ENCODE measurements at regions not wholly inside any gene's neighbourhood (a gene's known extent, or its start where the extent isn't known, plus 50 kb on each side); places are given as distances from the start of the nearest gene placed in this dataset.

DNA sequence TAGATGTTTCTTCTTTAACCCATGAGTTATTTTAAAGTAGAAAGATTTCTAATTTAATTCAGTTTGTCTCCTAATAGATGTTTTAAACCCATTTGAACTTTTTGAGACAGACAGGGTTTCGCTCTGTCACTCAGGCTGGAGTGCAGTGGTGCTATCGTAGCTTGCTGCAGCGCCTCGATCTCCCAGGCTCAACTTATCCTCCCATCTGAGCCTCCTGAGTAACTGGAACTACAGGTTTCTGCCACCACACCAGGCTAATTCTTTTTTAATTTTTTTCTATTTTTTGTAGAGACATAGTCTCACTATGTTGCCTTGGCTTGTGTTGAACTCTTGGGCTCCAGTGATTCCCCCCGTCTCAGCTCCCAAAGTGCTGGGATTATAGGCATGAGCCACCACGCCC lies 53.0 kb upstream of the RAB18 start:
- Histone ChIP-seq H3K4me1 (ENCODE audit: control insufficient read depth, insufficient read depth, low read length) (no peaks in the 10 kb centered on the region), H3K27ac (ENCODE audit: low read length) (no peak overlapping the region), H3K4me3 (ENCODE audit: low read length) (no peak overlapping the region), H3K9me3 (replicated peaks; ENCODE audit: control insufficient read depth, low read depth, low read length) (no peaks in the 10 kb centered on the region), H3K27me3 (ENCODE audit: control insufficient read depth, insufficient read depth, low read length) (no peaks in the 10 kb centered on the region), H3K36me3 (ENCODE audit: control insufficient read depth, insufficient read depth, low read length) (no peaks in the 10 kb centered on the region)
- DNase-seq, result no peak
- 80% methylated on average over 1 of the region's 6 CpGs for WGBS (ENCODE audit: insufficient coverage)

DNA sequence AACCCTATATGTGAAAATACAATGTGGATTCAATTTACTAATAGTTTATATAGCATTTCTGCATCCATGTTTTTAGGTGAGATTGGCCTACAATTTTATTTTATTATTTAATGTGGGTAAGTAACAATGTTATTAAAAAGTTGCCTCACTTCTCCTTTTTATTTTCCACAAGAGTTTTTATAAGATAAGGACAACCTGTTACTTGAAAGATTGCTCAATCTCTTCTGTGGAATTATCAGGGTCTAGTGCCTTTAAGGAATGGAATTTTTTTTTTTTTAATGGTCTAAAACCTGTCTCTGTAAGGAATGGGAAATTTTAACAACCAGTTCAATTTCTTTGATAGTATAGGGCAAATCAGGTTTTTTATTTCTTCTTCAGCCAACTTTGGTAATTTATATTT lies 53.9 kb upstream of the RAB18 start:
- no peaks in the 10 kb centered on the region for H3K36me3 ChIP-seq (ENCODE audit: control insufficient read depth, insufficient read depth, low read length)
- H3K4me1 ChIP-seq (ENCODE audit: control insufficient read depth, insufficient read depth, low read length), result no peaks in the 10 kb centered on the region
- no peak overlapping the region for H3K4me3 ChIP-seq (ENCODE audit: low read length)
- DNase-seq, result no peak
- no peak overlapping the region for H3K27ac ChIP-seq (ENCODE audit: low read length)
- H3K27me3 ChIP-seq (ENCODE audit: control insufficient read depth, insufficient read depth, low read length), result no peaks in the 10 kb centered on the region
- no peaks in the 10 kb centered on the region for H3K9me3 ChIP-seq (replicated peaks; ENCODE audit: control insufficient read depth, low read depth, low read length)

DNA sequence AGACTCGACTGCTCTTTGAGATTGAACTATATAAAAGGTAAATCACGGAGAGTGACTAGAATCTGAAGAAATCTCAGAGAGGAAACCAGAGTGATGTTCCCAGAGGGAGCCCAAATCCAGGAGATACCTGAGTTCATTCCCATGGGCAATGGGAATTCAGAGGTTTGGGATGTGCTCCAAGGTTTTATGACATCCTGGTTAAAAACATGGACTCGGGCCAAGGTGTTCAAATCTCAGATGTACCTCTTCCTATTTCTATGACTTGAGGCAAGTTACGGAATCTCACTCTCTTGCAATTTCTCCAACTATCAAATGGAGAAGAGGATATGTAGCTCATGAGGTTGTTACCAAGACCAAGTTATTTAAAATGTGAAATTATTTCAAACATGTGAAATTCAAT lies 54.5 kb upstream of the RAB18 start:
- H3K27ac ChIP-seq (ENCODE audit: low read length), result no peak overlapping the region
- 73% methylated on average over 2 of the region's 4 CpGs for WGBS (ENCODE audit: insufficient coverage)

DNA sequence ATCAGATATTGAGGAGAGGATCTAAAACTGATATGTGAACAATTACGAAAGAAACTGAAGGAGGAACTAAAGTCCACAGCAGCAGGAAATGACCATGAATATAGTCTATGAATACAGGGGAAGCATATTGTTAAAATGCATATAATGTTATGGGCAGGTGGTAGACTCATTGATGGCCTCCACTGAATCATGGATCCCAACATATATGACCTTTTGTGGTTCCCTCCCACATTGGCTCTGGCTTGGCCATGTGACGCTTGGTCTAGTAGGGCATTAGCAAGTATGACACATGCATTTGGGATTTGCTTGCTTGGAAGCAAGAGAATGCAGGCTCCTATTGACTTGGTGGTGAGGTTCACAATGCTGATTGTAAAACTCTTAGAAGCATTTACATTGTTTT lies 55.2 kb upstream of the RAB18 start:
- H3K36me3 ChIP-seq (ENCODE audit: control insufficient read depth, insufficient read depth, low read length), result no peaks in the 10 kb centered on the region
- H3K27me3 ChIP-seq (ENCODE audit: control insufficient read depth, insufficient read depth, low read length), result no peaks in the 10 kb centered on the region
- H3K9me3 ChIP-seq (replicated peaks; ENCODE audit: control insufficient read depth, low read depth, low read length), result no peaks in the 10 kb centered on the region
- no peak overlapping the region for H3K27ac ChIP-seq (ENCODE audit: low read length)
- DNase-seq, result no peak
- 83% methylated on average over 1 of the region's 2 CpGs for WGBS (ENCODE audit: insufficient coverage)
- H3K4me1 ChIP-seq (ENCODE audit: control insufficient read depth, insufficient read depth, low read length), result no peaks in the 10 kb centered on the region
- no peak overlapping the region for H3K4me3 ChIP-seq (ENCODE audit: low read length)

More for the DNA sequence above, 54.5 kb upstream of the RAB18 start:
- Histone ChIP-seq H3K4me1 (ENCODE audit: control insufficient read depth, insufficient read depth, low read length) (no peaks in the 10 kb centered on the region), H3K9me3 (replicated peaks; ENCODE audit: control insufficient read depth, low read depth, low read length) (no peaks in the 10 kb centered on the region), H3K36me3 (ENCODE audit: control insufficient read depth, insufficient read depth, low read length) (no peaks in the 10 kb centered on the region), H3K27me3 (ENCODE audit: control insufficient read depth, insufficient read depth, low read length) (no peaks in the 10 kb centered on the region), H3K4me3 (ENCODE audit: low read length) (no peak overlapping the region)
- DNase-seq, result no peak

DNA sequence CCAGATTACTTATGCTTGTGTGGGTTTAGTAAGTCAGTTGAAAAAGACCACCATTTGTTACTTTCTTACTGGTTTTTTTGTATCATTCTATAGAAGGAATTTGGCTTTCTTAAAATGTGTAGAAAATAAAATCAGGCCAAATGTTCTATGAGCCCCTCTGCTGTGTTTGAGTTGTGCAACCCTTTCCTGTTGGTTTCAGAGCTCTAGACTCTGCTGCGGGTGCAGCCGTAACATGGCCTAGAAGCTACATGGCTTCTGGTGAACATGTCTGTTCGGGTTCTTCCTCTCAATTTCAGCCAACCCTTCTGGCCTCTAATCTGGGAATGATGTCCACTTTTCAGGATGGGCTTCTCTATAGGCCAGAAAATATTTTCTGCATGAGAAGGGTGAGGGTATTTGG lies 56.6 kb upstream of the RAB18 start:
- Histone ChIP-seq H3K4me1 (ENCODE audit: control insufficient read depth, insufficient read depth, low read length) (no peaks in the 10 kb centered on the region), H3K27ac (ENCODE audit: low read length) (no peak overlapping the region), H3K9me3 (replicated peaks; ENCODE audit: control insufficient read depth, low read depth, low read length) (no peaks in the 10 kb centered on the region), H3K36me3 (ENCODE audit: control insufficient read depth, insufficient read depth, low read length) (no peaks in the 10 kb centered on the region), H3K4me3 (ENCODE audit: low read length) (no peak overlapping the region), H3K27me3 (ENCODE audit: control insufficient read depth, insufficient read depth, low read length) (no peaks in the 10 kb centered on the region)
- 100% methylated on average over 2 of the region's 3 CpGs for WGBS (ENCODE audit: insufficient coverage)
- no peak for DNase-seq

GRCh38 chr10:27446091-27446918 lies 57.8 kb upstream of the RAB18 start:
- peak; percentile 58 for DNase-seq
- Histone ChIP-seq H3K27ac (ENCODE audit: low read length) (no peak overlapping the region), H3K36me3 (ENCODE audit: control insufficient read depth, insufficient read depth, low read length) (no peaks in the 10 kb centered on the region)

DNA sequence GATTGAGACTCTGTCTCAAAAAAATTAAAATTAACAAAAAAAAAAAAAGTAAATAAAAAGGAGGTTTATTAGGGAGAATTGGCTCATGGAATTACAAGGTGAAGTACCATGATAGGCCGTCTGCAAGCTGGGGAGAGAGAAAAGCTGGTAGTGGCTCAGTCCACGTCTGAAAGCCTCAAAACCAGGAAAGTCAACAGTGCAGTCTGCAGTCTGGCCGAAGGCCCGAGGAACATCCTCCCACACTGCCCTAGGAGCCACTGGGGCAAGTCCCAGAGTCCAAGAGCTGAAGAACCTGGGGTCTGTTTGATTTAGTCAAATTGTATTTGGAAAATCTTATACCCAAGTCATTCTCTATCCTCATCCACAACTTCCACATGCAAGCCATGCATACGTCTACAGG lies 59.0 kb upstream of the RAB18 start:
- H3K36me3 ChIP-seq (ENCODE audit: control insufficient read depth, insufficient read depth, low read length), result no peaks in the 10 kb centered on the region
- 67% methylated on average over 2 of the region's 5 CpGs for WGBS (ENCODE audit: insufficient coverage)
- H3K27ac ChIP-seq (ENCODE audit: low read length), result no peak overlapping the region
- H3K4me3 ChIP-seq (ENCODE audit: low read length), result no peak overlapping the region
- DNase-seq, result no peak
- H3K4me1 ChIP-seq (ENCODE audit: control insufficient read depth, insufficient read depth, low read length), result no peaks in the 10 kb centered on the region
- H3K27me3 ChIP-seq (ENCODE audit: control insufficient read depth, insufficient read depth, low read length), result no peaks in the 10 kb centered on the region
- H3K9me3 ChIP-seq (replicated peaks; ENCODE audit: control insufficient read depth, low read depth, low read length), result no peaks in the 10 kb centered on the region

More at GRCh38 chr10:27446091-27446918, 57.8 kb upstream of the RAB18 start:
- WGBS (ENCODE audit: insufficient coverage), result 0% methylated on average over 1 of the region's 5 CpGs
- no peak overlapping the region for H3K4me3 ChIP-seq (ENCODE audit: low read length)
- H3K27me3 ChIP-seq (ENCODE audit: control insufficient read depth, insufficient read depth, low read length), result no peaks in the 10 kb centered on the region
- no peaks in the 10 kb centered on the region for H3K9me3 ChIP-seq (replicated peaks; ENCODE audit: control insufficient read depth, low read depth, low read length)
- H3K4me1 ChIP-seq (ENCODE audit: control insufficient read depth, insufficient read depth, low read length), result no peaks in the 10 kb centered on the region

- no peaks in the 10 kb centered on the region for H3K9me3 ChIP-seq (replicated peaks; ENCODE audit: control insufficient read depth, low read depth, low read length)
- no peak overlapping the region for H3K4me3 ChIP-seq (ENCODE audit: low read length)
- H3K4me1 ChIP-seq (ENCODE audit: control insufficient read depth, insufficient read depth, low read length), result no peaks in the 10 kb centered on the region
- no peaks in the 10 kb centered on the region for H3K27me3 ChIP-seq (ENCODE audit: control insufficient read depth, insufficient read depth, low read length)
- no peak overlapping the region for H3K27ac ChIP-seq (ENCODE audit: low read length)
- no peaks in the 10 kb centered on the region for H3K36me3 ChIP-seq (ENCODE audit: control insufficient read depth, insufficient read depth, low read length)
- WGBS (ENCODE audit: insufficient coverage), result 53% methylated on average over 2 of the region's 2 CpGs
- DNase-seq, result peak; percentile 44
Observed at GRCh38 chr10:27440478-27440877, 63.6 kb upstream of the RAB18 start.

DNA sequence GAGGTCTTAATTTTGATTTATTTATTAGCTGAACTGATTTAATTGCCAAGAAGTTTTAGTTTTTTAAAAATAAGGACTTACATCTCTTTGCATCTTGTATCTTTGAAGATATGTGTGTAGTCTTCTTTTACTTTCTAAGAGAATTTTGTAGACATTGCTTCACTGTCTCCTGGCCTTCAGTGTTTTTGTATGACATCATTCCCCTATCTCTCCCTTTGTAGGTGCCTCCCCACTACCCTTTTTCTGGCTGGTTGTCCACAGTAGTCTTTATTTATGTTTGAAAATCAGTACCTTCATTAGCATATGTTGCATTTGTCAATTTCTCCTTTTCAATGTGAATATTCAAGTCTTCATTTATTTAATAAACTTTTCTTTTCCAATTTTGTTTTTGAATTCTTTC lies 64.1 kb upstream of the RAB18 start:
- DNase-seq, result no peak
- H3K27me3 ChIP-seq (ENCODE audit: control insufficient read depth, insufficient read depth, low read length), result no peaks in the 10 kb centered on the region

GRCh38 chr10:27439101-27439500 lies 65.0 kb upstream of the RAB18 start:
- no peak for DNase-seq
- Histone ChIP-seq H3K27me3 (ENCODE audit: control insufficient read depth, insufficient read depth, low read length) (no peaks in the 10 kb centered on the region), H3K27ac (ENCODE audit: low read length) (no peak overlapping the region), H3K9me3 (replicated peaks; ENCODE audit: control insufficient read depth, low read depth, low read length) (no peaks in the 10 kb centered on the region), H3K4me3 (ENCODE audit: low read length) (no peak overlapping the region), H3K4me1 (ENCODE audit: control insufficient read depth, insufficient read depth, low read length) (no peaks in the 10 kb centered on the region), H3K36me3 (ENCODE audit: control insufficient read depth, insufficient read depth, low read length) (no peaks in the 10 kb centered on the region)
- WGBS (ENCODE audit: insufficient coverage), result no CpG with 5 or more reads among the region's 1 CpG

More for the DNA sequence above, 64.1 kb upstream of the RAB18 start:
- Histone ChIP-seq H3K9me3 (replicated peaks; ENCODE audit: control insufficient read depth, low read depth, low read length) (no peaks in the 10 kb centered on the region), H3K4me3 (ENCODE audit: low read length) (no peak overlapping the region), H3K27ac (ENCODE audit: low read length) (no peak overlapping the region), H3K36me3 (ENCODE audit: control insufficient read depth, insufficient read depth, low read length) (no peaks in the 10 kb centered on the region), H3K4me1 (ENCODE audit: control insufficient read depth, insufficient read depth, low read length) (no peaks in the 10 kb centered on the region)

- no peak for DNase-seq
- no peaks in the 10 kb centered on the region for H3K4me1 ChIP-seq (ENCODE audit: control insufficient read depth, insufficient read depth, low read length)
- H3K27ac ChIP-seq (ENCODE audit: low read length), result no peak overlapping the region
- no peaks in the 10 kb centered on the region for H3K9me3 ChIP-seq (replicated peaks; ENCODE audit: control insufficient read depth, low read depth, low read length)
- no peak overlapping the region for H3K4me3 ChIP-seq (ENCODE audit: low read length)
- no peaks in the 10 kb centered on the region for H3K27me3 ChIP-seq (ENCODE audit: control insufficient read depth, insufficient read depth, low read length)
- no peaks in the 10 kb centered on the region for H3K36me3 ChIP-seq (ENCODE audit: control insufficient read depth, insufficient read depth, low read length)
Observed at GRCh38 chr10:27437775-27438174, 66.3 kb upstream of the RAB18 start.
